ENCODE measurements at regions not wholly inside any gene's neighbourhood (a gene's known extent, or its start where the extent isn't known, plus 50 kb on each side); places are given as distances from the start of the nearest gene placed in this dataset.
"Not testable (repeated sequence)": the region's sequence is repeated elsewhere in the genome, so short reads cannot be mapped to it uniquely, and the experiment has no call there.

GRCh38 chr6:47180633-47181032, 129.1 kb downstream of the TNFRSF21 start:
- peak; percentile 50 for DNase-seq (ENCODE audit: low spot score)

GRCh38 chr6:47179286-47179685, 130.4 kb downstream of the TNFRSF21 start:
- DNase-seq (ENCODE audit: low spot score), result peak; percentile 26

- DNase-seq (ENCODE audit: low spot score), result no peak
Observed at GRCh38 chr6:47175656-47176055, 133.5 kb upstream of the ADGRF1 start.

- DNase-seq (ENCODE audit: low spot score), result no peak
Observed at GRCh38 chr6:47174502-47175023, 132.4 kb upstream of the ADGRF1 start.

GRCh38 chr6:47174063-47174462, 131.9 kb upstream of the ADGRF1 start:
- not testable (repeated sequence) for DNase-seq (ENCODE audit: low spot score)

- DNase-seq (ENCODE audit: low spot score), result not testable (repeated sequence)
Observed at GRCh38 chr6:47173145-47173544, 131.0 kb upstream of the ADGRF1 start.

GRCh38 chr6:47170617-47170947, 128.4 kb upstream of the ADGRF1 start:
- no peak for DNase-seq (ENCODE audit: low spot score)

GRCh38 chr6:47169785-47170616, 127.9 kb upstream of the ADGRF1 start:
- DNase-seq (ENCODE audit: low spot score), result no peak

- peak; percentile 91 for DNase-seq (ENCODE audit: low spot score)
Observed at GRCh38 chr6:47168180-47168579, 126.0 kb upstream of the ADGRF1 start.

GRCh38 chr6:47165918-47166317, 123.8 kb upstream of the ADGRF1 start:
- no peak for DNase-seq (ENCODE audit: low spot score)

- DNase-seq (ENCODE audit: low spot score), result no peak
Observed at GRCh38 chr6:47164877-47165276, 122.7 kb upstream of the ADGRF1 start.

- no peak for DNase-seq (ENCODE audit: low spot score)
Observed at GRCh38 chr6:47163536-47163935, 121.4 kb upstream of the ADGRF1 start.

- no peak for DNase-seq (ENCODE audit: low spot score)
Observed at GRCh38 chr6:47162793-47163192, 120.7 kb upstream of the ADGRF1 start.

- no peak for DNase-seq (ENCODE audit: low spot score)
Observed at GRCh38 chr6:47162231-47162630, 120.1 kb upstream of the ADGRF1 start.

GRCh38 chr6:47161176-47161687, 119.1 kb upstream of the ADGRF1 start:
- DNase-seq (ENCODE audit: low spot score), result peak; percentile 63

GRCh38 chr6:47160702-47161101, 118.6 kb upstream of the ADGRF1 start:
- DNase-seq (ENCODE audit: low spot score), result no peak

GRCh38 chr6:47159763-47160162, 117.6 kb upstream of the ADGRF1 start:
- DNase-seq (ENCODE audit: low spot score), result no peak

GRCh38 chr6:47157653-47158219, 115.6 kb upstream of the ADGRF1 start:
- no peak for DNase-seq (ENCODE audit: low spot score)

- DNase-seq (ENCODE audit: low spot score), result no peak
Observed at GRCh38 chr6:47157063-47157462, 114.9 kb upstream of the ADGRF1 start.

- no peak for DNase-seq (ENCODE audit: low spot score)
Observed at GRCh38 chr6:47156196-47156595, 114.1 kb upstream of the ADGRF1 start.

- no peak for DNase-seq (ENCODE audit: low spot score)
Observed at GRCh38 chr6:47153404-47153755, 111.2 kb upstream of the ADGRF1 start.

GRCh38 chr6:47152666-47153403, 110.7 kb upstream of the ADGRF1 start:
- DNase-seq (ENCODE audit: low spot score), result peak; percentile 85
